K562 (cell line): ENCODE measurements at regions not wholly inside any gene's neighbourhood (a gene's known extent, or its start where the extent isn't known, plus 50 kb on each side); places are given as distances from the start of the nearest gene placed in this dataset.

Experiments used
- ATF3 ChIP-seq, 2 experiments: fragments of 450-650 bp in 1 of 2; sonication (generic) in 1 of 2; formaldehyde crosslinking in 1 of 2; IDR thresholded peaks in 1 of 2; conservative IDR thresholded peaks in 1 of 2; 2 replicates each; pipeline versions ENCODE4 v1.6.1 to v1.8.1; 2016 to 2023; ENCODE audit warnings: mild to moderate bottlenecking in 2 of 2, moderate library complexity in 2 of 2, inconsistent platforms in 1 of 2, missing genetic modification reagents in 1 of 2
- CTCF ChIP-seq, 3 experiments: IDR thresholded peaks in 2 of 3; conservative IDR thresholded peaks in 1 of 3; 2 replicates each; pipeline ENCODE4 v1.5.1; 2011 to 2012; ENCODE audit warnings: low read length in 3 of 3, mild to moderate bottlenecking in 3 of 3, control low read depth in 2 of 3, improper control_type of control experiment in 1 of 3, inconsistent platforms in 1 of 3, low read depth in 1 of 3, mixed read lengths in 1 of 3, moderate library complexity in 1 of 3; ENCODE audit not compliant: insufficient read depth in 2 of 3
- ELF4 ChIP-seq: fragments of 450-650 bp; formaldehyde crosslinking; IDR thresholded peaks from 2 replicates; pipeline ENCODE4 v1.4.0; 2022; ENCODE audit warnings: missing genetic modification characterization
- ELK3 ChIP-seq: fragments of 450-650 bp; formaldehyde crosslinking; IDR thresholded peaks from 2 replicates; pipeline ENCODE4 v1.4.0; 2020; ENCODE audit warnings: mild to moderate bottlenecking
- EP300 ChIP-seq: IDR thresholded peaks from 2 replicates; pipeline ENCODE4 v1.6.1; 2012; ENCODE audit warnings: low read length, improper control_type of control experiment
- ESRRB ChIP-seq: fragments of 250-450 bp; sonication (Bioruptor Pico); IDR thresholded peaks from 2 replicates; pipeline ENCODE4 v1.5.0; 2020; ENCODE audit warnings: mild to moderate bottlenecking, moderate library complexity, borderline replicate concordance
- KLF16 ChIP-seq: IDR thresholded peaks from 2 replicates; pipeline ENCODE4 v1.6.1; 2016; ENCODE audit warnings: antibody characterized with exemption
- MEF2D ChIP-seq: conservative IDR thresholded peaks from 2 replicates; pipeline ENCODE4 v1.6.1; 2016; ENCODE audit warnings: low read depth, missing genetic modification characterization, missing compliant biosample characterization
- NRF1 ChIP-seq, 2 experiments: fragments of 450-650 bp; IDR thresholded peaks in 1 of 2; conservative IDR thresholded peaks in 1 of 2; 2 replicates each; pipeline ENCODE4 v1.6.1; 2014; ENCODE audit warnings: mild to moderate bottlenecking in 2 of 2
- POLR2AphosphoS5 ChIP-seq: IDR thresholded peaks from 2 replicates; pipeline ENCODE4 v1.6.1; 2011; ENCODE audit warnings: mild to moderate bottlenecking, low read depth, low read length, moderate library complexity; ENCODE audit not compliant: control insufficient read depth, insufficient read depth
- SIN3A ChIP-seq, 2 experiments: fragments of 150-350 bp in 1 of 2; IDR thresholded peaks; 2 replicates each; pipeline ENCODE4 v1.6.1; 2011 to 2016; ENCODE audit warnings: borderline replicate concordance in 2 of 2, low read depth in 2 of 2, low read length in 2 of 2, mild to moderate bottlenecking in 2 of 2, moderate library complexity in 2 of 2; ENCODE audit not compliant: control insufficient read depth in 1 of 2
- TBP ChIP-seq: optimal IDR thresholded peaks from 2 replicates; pipeline ENCODE3; 2011; ENCODE audit warnings: low read depth, low read length, improper control_type of control experiment
- ZNF398 ChIP-seq: fragments of 250-450 bp; sonication (Bioruptor Pico); IDR thresholded peaks from 2 replicates; pipeline ENCODE4 v1.8.0; 2021; ENCODE audit warnings: moderate library complexity, mild to moderate bottlenecking, inconsistent platforms
- ZNF79 ChIP-seq: fragments of 250-450 bp; sonication (Bioruptor Pico); IDR thresholded peaks from 2 replicates; pipeline ENCODE4 v1.4.0; 2020; ENCODE audit warnings: low read depth, mild to moderate bottlenecking, moderate library complexity

- TF ChIP-seq CTCF (IDR thresholded peaks at IDR 0.05 in 2 of 3, conservative IDR thresholded peaks at IDR 0.05 in 1 of 3; ENCODE audit: insufficient read depth in 2 of 3, low read depth in 1 of 3, low read length in 3 of 3) (no peak), ZNF79 (no peak), ELF4 (CRISPR knock-in tag) (no peak), SIN3A (IDR thresholded peaks at IDR 0.05; ENCODE audit: borderline replicate concordance in 2 of 2, control insufficient read depth in 1 of 2, low read depth in 2 of 2, low read length in 2 of 2) (no peak), ZNF398 (no peak), KLF16 (no peak), POLR2AphosphoS5 (no peak), ESRRB (CRISPR knock-in tag) (no peak), MEF2D (tag) (no peak), NRF1 (conservative IDR thresholded peaks at IDR 0.05 in 1 of 2, IDR thresholded peaks at IDR 0.05 in 1 of 2) (no peak), ELK3 (CRISPR knock-in tag) (no peak), ATF3 (IDR thresholded peaks at IDR 0.05) (no peak), ATF3 (CRISPR knock-in tag; conservative IDR thresholded peaks at IDR 0.05) (no peak), EP300 (no peak), TBP (no peak)
Measured at GRCh38 chr1:4481451-4481850, 173.0 kb upstream of the AJAP1 start.
